IMR-90 (cell line): ENCODE measurements at regions not wholly inside any gene's neighbourhood (a gene's known extent, or its start where the extent isn't known, plus 50 kb on each side); places are given as distances from the start of the nearest gene placed in this dataset.

Experiments used
- ATAC-seq: fragments of 200-7000 bp; cut with Tn5 transposase; 2 replicates; pipeline ENCODE4 v1.9.1; 2020; ENCODE audit warnings: low read depth, mild to moderate bottlenecking, moderate library complexity
- BruUV-seq: library from RNA; stranded (reverse); fragments of 400-500 nt; replicated peaks from 2 replicates; lab custom pipeline; 2021; lab: Mats Ljungman, UMichigan
- CTCF ChIA-PET: fragments of 300-600 bp; formaldehyde crosslinking; extraction: SDS; loops from one replicate; lab custom pipeline; 2021; ENCODE audit warnings: antibody characterized with exemption; lab: Yijun Ruan, JAX
- POLR2A ChIA-PET: fragments of 300-600 bp; sonication (Branson Sonifier 250); formaldehyde crosslinking; loops from one replicate; lab custom pipeline; 2022; ENCODE audit warnings: antibody characterized with exemption; ENCODE audit not compliant: unreplicated experiment; lab: Charles Lee
- DNase-seq: peaks from one replicate; pipeline ENCODE4 v3.0.0; 2013
- H2AFZ ChIP-seq: replicated peaks from 2 replicates; pipeline ENCODE3; 2013; ENCODE audit warnings: low read length, mild to moderate bottlenecking; ENCODE audit not compliant: poor library complexity
- H2AK5ac ChIP-seq: 2 replicates; pipeline ENCODE4 v1.6.1; 2013; ENCODE audit warnings: low read depth, low read length, inconsistent platforms
- H2AK9ac ChIP-seq: replicated peaks from 2 replicates; pipeline ENCODE3; 2013; ENCODE audit warnings: mild to moderate bottlenecking, low read depth, low read length, moderate library complexity; ENCODE audit not compliant: poor library complexity
- H2BK120ac ChIP-seq: 2 replicates; pipeline ENCODE4 v1.6.1; 2013; ENCODE audit warnings: low read depth, low read length, inconsistent platforms
- H2BK15ac ChIP-seq: 3 replicates; pipeline ENCODE4 v1.6.1; 2013; ENCODE audit warnings: low read depth, low read length, inconsistent platforms
- H2BK20ac ChIP-seq: 2 replicates; pipeline ENCODE4 v1.6.1; 2013; ENCODE audit warnings: low read depth, mild to moderate bottlenecking, inconsistent platforms, low read length, moderate library complexity
- H2BK5ac ChIP-seq: 2 replicates; pipeline ENCODE4 v1.6.1; 2013; ENCODE audit warnings: mild to moderate bottlenecking, low read depth, low read length, inconsistent platforms; ENCODE audit not compliant: poor library complexity, severe bottlenecking
- H3K14ac ChIP-seq: replicated peaks from 2 replicates; pipeline ENCODE4 v1.6.1; 2013; ENCODE audit warnings: low read depth, low read length, inconsistent platforms
- H3K18ac ChIP-seq: 2 replicates; pipeline ENCODE4 v1.6.1; 2013; ENCODE audit warnings: low read depth, low read length, control low read depth
- H3K23ac ChIP-seq: 2 replicates; pipeline ENCODE4 v1.6.1; 2013; ENCODE audit warnings: low read depth, low read length, inconsistent platforms
- H3K27ac ChIP-seq: 2 replicates; pipeline ENCODE4 v1.5.1; 2013; ENCODE audit warnings: mild to moderate bottlenecking, control low read depth, low read length; ENCODE audit not compliant: insufficient read depth
- H3K27me3 ChIP-seq: 2 replicates; pipeline ENCODE4 v1.6.1; 2013; ENCODE audit warnings: low read length; ENCODE audit not compliant: control insufficient read depth, insufficient read depth
- H3K36me3 ChIP-seq: 2 replicates; pipeline ENCODE4 v1.6.1; 2013; ENCODE audit warnings: low read length, mixed read lengths; ENCODE audit not compliant: control insufficient read depth, insufficient read depth
- H3K4ac ChIP-seq: 2 replicates; pipeline ENCODE4 v1.6.1; 2013; ENCODE audit warnings: low read depth, low read length, inconsistent platforms
- H3K4me1 ChIP-seq: 2 replicates; pipeline ENCODE4 v1.6.1; 2013; ENCODE audit warnings: low read length, mixed read lengths; ENCODE audit not compliant: control insufficient read depth, insufficient read depth
- H3K4me2 ChIP-seq: 2 replicates; pipeline ENCODE4 v1.6.1; 2013; ENCODE audit warnings: low read depth, mild to moderate bottlenecking, control low read depth, low read length, moderate library complexity
- H3K4me3 ChIP-seq: 2 replicates; pipeline ENCODE4 v1.5.1; 2013; ENCODE audit warnings: low read depth, mild to moderate bottlenecking, control low read depth, low read length, moderate library complexity; ENCODE audit not compliant: insufficient read depth
- H3K56ac ChIP-seq: 2 replicates; pipeline ENCODE4 v1.6.1; 2013; ENCODE audit warnings: low read length, inconsistent platforms; ENCODE audit not compliant: insufficient read depth; ENCODE audit errors: extremely low read depth
- H3K79me1 ChIP-seq, 2 experiments: 2 replicates each; pipeline ENCODE4 v1.6.1; 2013; ENCODE audit warnings: low read length in 2 of 2, inconsistent platforms in 1 of 2, low read depth in 1 of 2
- H3K9ac ChIP-seq: 2 replicates; pipeline ENCODE4 v1.6.1; 2013; ENCODE audit warnings: low read depth, low read length, control low read depth
- H3K9me1 ChIP-seq: 2 replicates; pipeline ENCODE4 v1.6.1; 2013; ENCODE audit warnings: low read length, inconsistent platforms; ENCODE audit not compliant: insufficient read depth
- H3K9me3 ChIP-seq: 2 replicates; pipeline ENCODE4 v1.6.1; 2013; ENCODE audit warnings: low read length; ENCODE audit not compliant: control insufficient read depth, insufficient read depth
- H4K20me1 ChIP-seq: 2 replicates; pipeline ENCODE4 v1.6.1; 2013; ENCODE audit warnings: low read length, inconsistent platforms; ENCODE audit not compliant: insufficient read depth
- H4K5ac ChIP-seq: 2 replicates; pipeline ENCODE4 v1.6.1; 2013; ENCODE audit warnings: mild to moderate bottlenecking, low read depth, low read length, control low read depth
- H4K8ac ChIP-seq, 2 experiments: 2 replicates each; pipeline ENCODE4 v1.6.1; 2013; ENCODE audit warnings: low read depth in 2 of 2, low read length in 2 of 2, control low read depth in 1 of 2, inconsistent platforms in 1 of 2
- H4K91ac ChIP-seq: 2 replicates; pipeline ENCODE4 v1.6.1; 2013; ENCODE audit warnings: low read depth, low read length, inconsistent platforms; ENCODE audit not compliant: insufficient read depth
- CEBPB ChIP-seq: IDR thresholded peaks from 2 replicates; pipeline ENCODE4 v1.6.1; 2012; ENCODE audit warnings: low read depth, low read length, improper control_type of control experiment
- CHD1 ChIP-seq: IDR thresholded peaks from 2 replicates; pipeline ENCODE4 v1.6.1; 2012; ENCODE audit warnings: low read depth, low read length, improper control_type of control experiment
- MAFK ChIP-seq: IDR thresholded peaks from 2 replicates; pipeline ENCODE4 v1.6.1; 2012; ENCODE audit warnings: low read depth, low read length, improper control_type of control experiment
- MAZ ChIP-seq: IDR thresholded peaks from 2 replicates; pipeline ENCODE4 v1.6.1; 2012; ENCODE audit warnings: low read depth, mild to moderate bottlenecking, low read length, improper control_type of control experiment, moderate library complexity, borderline replicate concordance
- MXI1 ChIP-seq: IDR thresholded peaks from 2 replicates; pipeline ENCODE4 v1.6.1; 2012; ENCODE audit warnings: low read depth, mild to moderate bottlenecking, low read length, moderate library complexity, borderline replicate concordance
- RAD21 ChIP-seq: IDR thresholded peaks from 2 replicates; pipeline ENCODE4 v1.6.1; 2012; ENCODE audit warnings: low read length, improper control_type of control experiment
- RCOR1 ChIP-seq: IDR thresholded peaks from 2 replicates; pipeline ENCODE4 v1.6.1; 2012; ENCODE audit warnings: mild to moderate bottlenecking, low read length, improper control_type of control experiment; ENCODE audit not compliant: insufficient replicate concordance
- SMC3 ChIP-seq: fragments of 150-350 bp; IDR thresholded peaks from 2 replicates; pipeline ENCODE4 v1.6.1; 2016; ENCODE audit warnings: low read depth, mild to moderate bottlenecking, antibody characterized with exemption, low read length, moderate library complexity
- WGBS, 2 experiments: methylation state at CpG; one replicate each; pipeline versions ENCODE4 v1.1.5 to v1.1.7; 2013; ENCODE audit warnings: missing lambda C conversion rate in 2 of 2; ENCODE audit not compliant: insufficient read length in 1 of 2; ENCODE audit errors: extremely low coverage in 2 of 2; 5-methylcytosine and 5-hydroxymethylcytosine counted together
- dilution Hi-C: fragments of 300-500 bp; cut with HindIII; formaldehyde crosslinking; loops from one replicate; pipeline ENCODE4 v1.14.3; 2018; ENCODE audit warnings: low sequenced_read_pairs; ENCODE audit not compliant: unreplicated experiment
- in situ Hi-C: fragments of 300-500 bp; cut with MboI; formaldehyde crosslinking; loops from 3 replicates; pipeline ENCODE4 v1.14.3; 2019; ENCODE audit warnings: low sequenced_read_pairs, inconsistent platforms, mixed read lengths
- intact Hi-C: fragments of 100-400 bp; cut with micrococcal nuclease; formaldehyde crosslinking; loops from 2 replicates; pipeline ENCODE4 v1.10.0; 2022
- TF ChIP-seq, protein P1 (sequence below): fragments of 150-350 bp; IDR thresholded peaks from 2 replicates; pipeline ENCODE4 v1.6.1; 2016; ENCODE audit warnings: low read depth, mild to moderate bottlenecking, low read length, moderate library complexity, borderline replicate concordance
- TF ChIP-seq, protein P2 (sequence below): conservative IDR thresholded peaks from 2 replicates; pipeline ENCODE4 v1.5.1; 2012; ENCODE audit warnings: mild to moderate bottlenecking, low read depth, low read length, improper control_type of control experiment

DNA sequence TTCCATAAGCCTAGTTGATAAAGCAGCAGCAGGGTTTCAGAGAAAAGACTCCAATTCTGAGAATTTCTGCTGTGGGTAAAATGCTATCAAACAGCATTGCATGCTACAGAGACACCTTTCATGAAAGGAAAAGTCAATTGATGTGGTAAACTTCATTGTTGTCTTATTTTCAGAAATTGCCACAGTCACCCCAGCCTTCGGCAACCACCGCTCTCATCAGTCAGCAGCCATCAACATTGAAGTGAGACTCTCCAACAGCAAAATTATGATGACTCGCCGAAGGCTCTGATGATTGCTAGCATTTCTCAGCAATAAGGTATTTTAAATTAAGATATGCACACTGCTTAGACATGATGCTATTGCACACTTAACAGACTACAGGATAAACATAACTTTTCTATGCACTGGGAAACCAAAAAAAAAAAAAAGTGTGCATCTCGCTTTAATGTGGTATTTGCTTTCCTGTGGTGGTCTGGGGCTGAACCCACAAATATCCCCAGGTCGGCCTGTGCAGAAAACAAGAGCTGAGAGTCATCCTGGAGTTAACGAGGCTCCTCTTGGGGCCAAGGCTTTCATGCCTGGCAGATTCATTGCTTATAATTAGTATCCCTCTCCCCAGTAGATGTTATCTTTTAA is 192.1 kb downstream of the CTTN start:
- DNase-seq (no peak), ATAC-seq (no peak)
- H4K8ac ChIP-seq = no peak overlapping the region
- no peak overlapping the region for H2AFZ ChIP-seq
- H3K4ac ChIP-seq = no peak overlapping the region
- H3K4me1 ChIP-seq = no peaks in the 10 kb centered on the region
- no peaks in the 10 kb centered on the region; the same call in 1 of the 2 replicates for H3K27me3 ChIP-seq
- no peak overlapping the region for H4K91ac ChIP-seq
- no peaks in the 10 kb centered on the region for H3K36me3 ChIP-seq
- CTCF ChIA-PET = interaction anchor here (0.6 to 0.9 kb wide), 2 partner anchors 13 to 21 kb away, joined by 3 to 5 read pairs; no protein-coding TSS in a partner anchor
- no peaks in the 10 kb centered on the region for H3K9me3 ChIP-seq
- no peak overlapping the region for H4K5ac ChIP-seq
- in situ Hi-C loops (no loop called here), intact Hi-C loops (no loop called here), dilution Hi-C loops (no loop called here)
- H3K14ac ChIP-seq = no peak overlapping the region
- H4K20me1 ChIP-seq = no peaks in the 10 kb centered on the region; the same call in 1 of the 2 replicates
- H3K4me2 ChIP-seq = no peak overlapping the region
- no peaks in the 10 kb centered on the region for H3K9me1 ChIP-seq
- no CpG with 5 or more reads among the region's 7 CpGs for WGBS, 2 experiments
- H2AK9ac ChIP-seq = no peak overlapping the region
- no peak overlapping the region for H2BK5ac ChIP-seq
- BruUV-seq = no TSS peak
- H2BK120ac ChIP-seq = no peak overlapping the region
- no peak overlapping the region for H2BK20ac ChIP-seq
- no peak overlapping the region for H3K27ac ChIP-seq
- no peak overlapping the region for H2AK5ac ChIP-seq
- POLR2A ChIA-PET = interaction anchor here (0.6 kb wide), 1 partner anchor 8 kb away, joined by 7 read pairs; no protein-coding TSS in a partner anchor
- H3K56ac ChIP-seq = no peak overlapping the region
- H3K23ac ChIP-seq = no peak overlapping the region
- TF ChIP-seq MXI1 = no peak
- TF ChIP-seq RAD21 = no peak
- TF ChIP-seq SMC3 = no peak
- TF ChIP-seq MAZ = no peak
- no peak for TF ChIP-seq MAFK
- TF ChIP-seq CHD1 = no peak
- TF ChIP-seq, protein P1, sequence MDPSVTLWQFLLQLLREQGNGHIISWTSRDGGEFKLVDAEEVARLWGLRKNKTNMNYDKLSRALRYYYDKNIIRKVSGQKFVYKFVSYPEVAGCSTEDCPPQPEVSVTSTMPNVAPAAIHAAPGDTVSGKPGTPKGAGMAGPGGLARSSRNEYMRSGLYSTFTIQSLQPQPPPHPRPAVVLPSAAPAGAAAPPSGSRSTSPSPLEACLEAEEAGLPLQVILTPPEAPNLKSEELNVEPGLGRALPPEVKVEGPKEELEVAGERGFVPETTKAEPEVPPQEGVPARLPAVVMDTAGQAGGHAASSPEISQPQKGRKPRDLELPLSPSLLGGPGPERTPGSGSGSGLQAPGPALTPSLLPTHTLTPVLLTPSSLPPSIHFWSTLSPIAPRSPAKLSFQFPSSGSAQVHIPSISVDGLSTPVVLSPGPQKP = no peak
- TF ChIP-seq, protein P2, sequence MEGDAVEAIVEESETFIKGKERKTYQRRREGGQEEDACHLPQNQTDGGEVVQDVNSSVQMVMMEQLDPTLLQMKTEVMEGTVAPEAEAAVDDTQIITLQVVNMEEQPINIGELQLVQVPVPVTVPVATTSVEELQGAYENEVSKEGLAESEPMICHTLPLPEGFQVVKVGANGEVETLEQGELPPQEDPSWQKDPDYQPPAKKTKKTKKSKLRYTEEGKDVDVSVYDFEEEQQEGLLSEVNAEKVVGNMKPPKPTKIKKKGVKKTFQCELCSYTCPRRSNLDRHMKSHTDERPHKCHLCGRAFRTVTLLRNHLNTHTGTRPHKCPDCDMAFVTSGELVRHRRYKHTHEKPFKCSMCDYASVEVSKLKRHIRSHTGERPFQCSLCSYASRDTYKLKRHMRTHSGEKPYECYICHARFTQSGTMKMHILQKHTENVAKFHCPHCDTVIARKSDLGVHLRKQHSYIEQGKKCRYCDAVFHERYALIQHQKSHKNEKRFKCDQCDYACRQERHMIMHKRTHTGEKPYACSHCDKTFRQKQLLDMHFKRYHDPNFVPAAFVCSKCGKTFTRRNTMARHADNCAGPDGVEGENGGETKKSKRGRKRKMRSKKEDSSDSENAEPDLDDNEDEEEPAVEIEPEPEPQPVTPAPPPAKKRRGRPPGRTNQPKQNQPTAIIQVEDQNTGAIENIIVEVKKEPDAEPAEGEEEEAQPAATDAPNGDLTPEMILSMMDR = no peak
- TF ChIP-seq RCOR1 = no peak
- no peak for TF ChIP-seq CEBPB
- H3K79me1 ChIP-seq = no peaks in the 10 kb centered on the region
- H2BK15ac ChIP-seq = no peak overlapping the region
- no peak overlapping the region for H3K18ac ChIP-seq
- H3K9ac ChIP-seq = no peak overlapping the region
- H3K4me3 ChIP-seq = no peak overlapping the region
